ENCODE measurements at regions not wholly inside any gene's neighbourhood (a gene's known extent, or its start where the extent isn't known, plus 50 kb on each side); places are given as distances from the start of the nearest gene placed in this dataset.
"Not testable (repeated sequence)": the region's sequence is repeated elsewhere in the genome, so short reads cannot be mapped to it uniquely, and the experiment has no call there.

GRCh38 chr11:96794152-96794551 lies 404.3 kb downstream of the JRKL start:
- DNase-seq, result peak in 1 of 3 experiments; percentile 26

- no peak for DNase-seq
Measured at GRCh38 chr11:96798445-96798844, 408.6 kb downstream of the JRKL start.

GRCh38 chr11:96815236-96815635 lies 425.4 kb downstream of the JRKL start:
- no peak for DNase-seq

- no peak for DNase-seq
Measured at GRCh38 chr11:96817482-96818399, 427.9 kb downstream of the JRKL start.

- peak in 1 of 3 experiments; percentile 46 for DNase-seq
Measured at GRCh38 chr11:96827164-96827563, 437.4 kb downstream of the JRKL start.

GRCh38 chr11:96841792-96842191 lies 452.0 kb downstream of the JRKL start:
- peak in 1 of 3 experiments; percentile 7 for DNase-seq

GRCh38 chr11:96842731-96843130 lies 452.9 kb downstream of the JRKL start:
- no peak for DNase-seq

GRCh38 chr11:96854425-96854824 lies 464.6 kb downstream of the JRKL start:
- no peak for DNase-seq

GRCh38 chr11:96861722-96862121 lies 471.9 kb downstream of the JRKL start:
- DNase-seq, result not testable (repeated sequence)

- no peak for DNase-seq
Measured at GRCh38 chr11:96863520-96863919, 473.7 kb downstream of the JRKL start.

GRCh38 chr11:96865020-96865419 lies 475.2 kb downstream of the JRKL start:
- DNase-seq, result no peak

- no peak for DNase-seq
Measured at GRCh38 chr11:96869207-96869606, 479.4 kb downstream of the JRKL start.

GRCh38 chr11:96875712-96876111 lies 485.9 kb downstream of the JRKL start:
- DNase-seq, result peak in 1 of 3 experiments; percentile 23

GRCh38 chr11:96878299-96879051 lies 488.7 kb downstream of the JRKL start:
- DNase-seq, result no peak

- DNase-seq, result not testable (repeated sequence)
Measured at GRCh38 chr11:96882622-96883021, 492.8 kb downstream of the JRKL start.

- DNase-seq, result no peak
Measured at GRCh38 chr11:96885405-96885804, 495.6 kb downstream of the JRKL start.

- no peak for DNase-seq
Measured at GRCh38 chr11:96885912-96886311, 496.1 kb downstream of the JRKL start.

- DNase-seq, result no peak
Measured at GRCh38 chr11:96893988-96894387, 504.2 kb downstream of the JRKL start.

- no peak for DNase-seq
Measured at GRCh38 chr11:96894587-96894986, 504.8 kb downstream of the JRKL start.

GRCh38 chr11:96899971-96900370 lies 510.2 kb downstream of the JRKL start:
- DNase-seq, result no peak

GRCh38 chr11:96905143-96905542 lies 515.3 kb downstream of the JRKL start:
- no peak for DNase-seq

- no peak for DNase-seq
Measured at GRCh38 chr11:96905663-96906062, 515.9 kb downstream of the JRKL start.

- peak in 1 of 3 experiments; percentile 47 for DNase-seq
Measured at GRCh38 chr11:96906476-96906875, 516.7 kb downstream of the JRKL start.

- DNase-seq, result no peak
Measured at GRCh38 chr11:96925862-96926261, 536.0 kb downstream of the JRKL start.
